SK-N-MC (cell line): ENCODE measurements at regions not wholly inside any gene's neighbourhood (a gene's known extent, or its start where the extent isn't known, plus 50 kb on each side); places are given as distances from the start of the nearest gene placed in this dataset.

Source experiments
- EZH2 ChIP-seq: fragments of 200-600 bp; sonication (generic); IDR thresholded peaks from one replicate; pipeline ENCODE4 v1.6.1; 2017; ENCODE audit warnings: antibody characterized with exemption
- FOXP2 ChIP-seq: optimal IDR thresholded peaks from 2 replicates; pipeline ENCODE3; 2011; ENCODE audit warnings: mild to moderate bottlenecking, moderate library complexity; ENCODE audit not compliant: insufficient read depth; ENCODE audit errors: extremely low read length, control extremely low read depth
- POLR2AphosphoS5 ChIP-seq: IDR thresholded peaks from 2 replicates; pipeline ENCODE4 v1.6.1; 2012; ENCODE audit warnings: mild to moderate bottlenecking, low read depth, low read length, borderline replicate concordance

- TF ChIP-seq POLR2AphosphoS5 (no peak), EZH2 (no peak), FOXP2 (no peak)
Measured at GRCh38 chr7:42378149-42378548, 141.1 kb upstream of the GLI3 start.
